HG03442 (cell line): ENCODE measurements at regions not wholly inside any gene's neighbourhood (a gene's known extent, or its start where the extent isn't known, plus 50 kb on each side); places are given as distances from the start of the nearest gene placed in this dataset.

ENCODE experiments used
- ATAC-seq: cut with Tn5 transposase; IDR thresholded peaks from one replicate; pipeline ENCODE4 v1.9.1; 2021; ENCODE audit warnings: mild to moderate bottlenecking, moderate library complexity; ENCODE audit not compliant: unreplicated experiment

- no peak for ATAC-seq
These were observed 99.0 kb upstream of the CDH5 start for GRCh38 chr16:66267292-66268014.

DNA sequence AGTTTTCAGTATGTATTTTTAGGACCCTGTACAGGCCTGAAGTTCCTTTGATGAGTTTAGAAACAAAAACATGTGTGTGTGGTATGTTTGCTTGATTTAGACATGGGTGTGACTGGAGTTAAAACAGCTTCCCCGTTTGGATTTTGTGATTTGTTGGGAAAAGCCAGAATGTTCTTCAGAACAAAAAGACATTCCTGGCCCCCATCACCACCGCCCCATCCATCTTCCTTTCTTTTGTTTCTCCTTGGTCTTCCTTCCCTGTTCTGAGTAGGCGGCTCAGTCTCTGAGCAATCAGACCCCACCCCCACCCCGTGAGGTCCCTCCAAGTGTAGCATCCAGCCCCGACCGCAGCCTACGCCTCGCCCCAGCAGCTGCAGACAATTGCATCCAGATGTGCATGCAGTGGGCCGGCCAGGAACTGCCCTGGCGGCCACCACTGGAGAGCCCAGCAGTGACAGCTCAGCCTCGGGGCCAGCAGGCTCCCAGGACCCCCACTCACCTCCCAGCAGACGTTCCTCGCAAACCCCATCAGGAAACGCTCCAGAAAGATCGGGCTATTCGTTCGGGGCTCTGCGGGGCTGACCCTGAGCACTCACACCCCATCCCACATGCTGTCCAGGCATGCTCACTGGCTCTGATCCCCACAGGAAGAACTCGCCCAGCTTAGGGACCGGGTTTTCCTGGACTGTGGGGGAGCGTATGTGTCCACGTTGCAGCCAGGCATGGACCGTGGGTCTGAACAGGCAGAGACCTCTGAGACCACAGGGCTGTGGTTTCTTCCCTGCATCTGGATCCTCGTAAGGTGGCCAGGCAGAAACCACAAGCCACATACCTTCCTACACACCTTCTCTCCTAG lies 99.8 kb upstream of the CDH5 start:
- ATAC-seq, result no peak

DNA sequence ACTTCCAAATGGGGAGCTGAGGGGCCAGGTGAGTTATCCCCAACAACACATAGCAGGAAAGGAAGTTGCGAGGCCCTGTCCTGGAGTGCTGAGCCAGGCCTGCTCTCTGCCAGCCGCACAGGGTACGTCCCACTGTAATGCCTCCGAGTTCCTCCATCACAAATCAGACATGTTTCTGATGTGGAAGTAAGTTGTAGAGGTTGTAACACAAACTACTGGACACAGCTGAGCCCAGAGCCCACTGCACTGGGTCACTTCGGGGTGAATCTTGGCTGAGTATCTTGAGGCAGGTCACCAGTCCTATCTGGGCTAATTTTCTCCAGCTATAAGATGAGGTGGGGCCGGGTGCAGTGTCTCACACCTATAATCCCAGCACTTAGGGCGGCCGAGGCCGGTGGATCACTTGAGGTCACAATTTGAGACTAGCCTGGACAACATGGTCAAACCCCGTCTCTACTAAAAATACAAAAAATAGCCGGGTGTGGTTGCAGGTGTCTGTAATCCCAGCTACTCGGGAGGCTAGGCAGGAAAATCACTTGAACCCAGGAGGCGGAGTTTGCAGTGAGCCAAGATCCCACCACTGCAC lies 100.8 kb upstream of the CDH5 start:
- ATAC-seq, result no peak

- no peak for ATAC-seq
These were observed 101.5 kb upstream of the CDH5 start for GRCh38 chr16:66265048-66265415.

DNA sequence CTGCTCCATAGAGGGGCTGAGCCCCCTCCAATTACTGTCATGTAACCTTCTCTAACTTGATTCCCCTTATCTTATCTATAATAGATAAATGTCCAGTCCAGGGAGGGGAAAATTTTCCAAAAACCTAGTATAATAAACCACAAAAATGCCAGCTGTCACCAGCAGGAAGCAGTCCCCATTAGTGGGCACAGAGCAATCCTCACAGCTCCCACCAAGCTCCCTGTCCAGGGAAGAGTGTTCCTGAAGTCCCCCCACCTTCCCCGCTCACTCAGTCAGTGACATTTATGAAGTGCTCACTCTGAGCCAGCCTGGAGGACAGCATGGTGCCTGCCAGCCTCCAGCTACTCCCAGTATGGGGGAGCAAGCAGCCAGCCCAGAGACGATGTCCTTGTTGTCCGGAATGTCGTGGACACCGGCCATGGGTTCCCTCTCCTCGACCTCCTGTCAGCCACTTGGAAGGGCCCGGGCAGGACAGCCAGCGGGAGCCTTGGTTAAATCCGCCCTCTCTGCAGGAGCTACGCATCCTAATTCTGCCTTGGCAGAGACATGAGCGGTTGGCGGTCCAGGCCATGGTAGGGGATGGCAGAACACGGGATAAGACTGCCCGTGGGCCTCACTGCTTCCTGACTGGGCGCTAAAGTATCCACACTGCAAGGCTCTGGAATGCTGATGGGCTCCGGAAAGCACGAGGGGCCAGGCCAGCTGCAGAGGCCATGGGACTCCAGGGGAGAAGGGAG lies 102.0 kb upstream of the CDH5 start:
- ATAC-seq, result no peak

DNA sequence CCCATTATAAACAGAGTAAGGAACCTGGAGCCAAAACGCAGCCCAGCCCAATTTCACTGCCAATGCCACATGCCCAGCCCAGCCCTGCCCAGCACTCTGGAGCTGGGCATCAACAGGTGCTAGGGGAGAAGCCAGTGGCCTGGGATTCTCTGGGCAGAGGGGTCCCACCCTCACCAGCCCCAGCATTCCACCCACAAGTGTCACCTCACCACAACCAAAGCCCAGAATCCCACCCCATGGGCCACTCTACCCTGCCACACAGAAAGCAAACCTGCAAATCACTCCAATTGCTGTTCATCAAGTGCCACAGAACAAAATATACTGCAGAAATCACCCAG lies 102.5 kb upstream of the CDH5 start:
- ATAC-seq, result no peak

DNA sequence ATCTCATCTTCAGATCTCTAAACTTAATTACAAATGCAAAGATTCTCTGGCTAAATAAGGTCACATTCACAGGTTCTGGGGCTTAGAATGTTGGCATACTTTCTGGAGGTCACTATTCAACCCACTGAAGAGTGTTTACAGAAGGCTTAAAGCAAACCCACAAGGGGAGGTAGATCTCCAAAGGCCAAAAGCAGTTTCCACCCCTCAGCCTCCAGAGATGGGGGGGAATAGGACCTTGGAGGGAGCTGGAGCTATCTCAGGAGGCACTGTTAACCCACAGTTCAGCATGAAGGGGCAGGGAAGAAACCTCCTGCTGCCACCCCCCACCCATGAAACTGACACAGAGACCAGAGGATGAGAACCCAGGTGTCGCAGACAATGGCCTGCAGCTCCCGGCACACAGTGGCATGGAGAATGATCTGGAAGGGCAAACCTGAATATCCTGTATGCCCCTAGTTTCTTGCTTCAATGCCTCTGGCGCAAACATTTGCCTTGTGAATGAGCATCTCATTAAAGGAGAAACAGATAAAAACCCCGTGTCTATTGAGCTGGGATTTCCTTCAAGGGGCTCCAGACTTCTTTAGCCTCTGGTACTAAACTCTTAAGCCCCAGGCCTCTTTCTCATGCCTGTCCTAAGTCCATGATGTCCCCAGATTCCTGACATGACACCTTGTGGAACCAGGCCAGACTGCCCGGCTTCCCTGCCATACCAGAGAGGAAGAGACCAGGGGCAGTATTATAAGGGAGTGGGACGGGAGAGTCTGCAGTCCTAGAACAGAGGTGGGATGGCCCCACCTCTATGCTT lies 103.1 kb upstream of the CDH5 start:
- ATAC-seq, result no peak

GRCh38 chr16:66262253-66263167 lies 104.0 kb upstream of the CDH5 start:
- ATAC-seq, result no peak

DNA sequence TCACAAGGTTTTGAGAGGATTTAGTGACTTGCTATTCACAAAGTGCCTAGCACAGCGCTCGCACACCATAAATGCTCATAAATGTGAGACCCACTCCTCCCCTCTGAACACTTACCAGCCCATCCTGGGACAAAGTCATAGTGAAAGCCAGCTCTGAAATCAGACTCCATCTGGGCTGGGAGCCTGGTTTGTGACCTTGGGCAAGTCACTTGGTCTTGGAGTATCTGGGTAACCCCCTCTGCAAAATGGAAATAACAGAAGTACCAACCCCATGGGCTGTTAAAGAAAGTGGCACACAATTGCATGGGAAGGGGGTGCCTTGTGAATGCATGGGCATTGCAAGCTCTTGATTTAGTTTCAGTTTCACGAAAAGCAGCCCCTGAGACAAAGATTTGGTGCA lies 104.7 kb upstream of the CDH5 start:
- no peak for ATAC-seq

- ATAC-seq, result no peak
These were observed 105.8 kb upstream of the CDH5 start for GRCh38 chr16:66260522-66261254.

DNA sequence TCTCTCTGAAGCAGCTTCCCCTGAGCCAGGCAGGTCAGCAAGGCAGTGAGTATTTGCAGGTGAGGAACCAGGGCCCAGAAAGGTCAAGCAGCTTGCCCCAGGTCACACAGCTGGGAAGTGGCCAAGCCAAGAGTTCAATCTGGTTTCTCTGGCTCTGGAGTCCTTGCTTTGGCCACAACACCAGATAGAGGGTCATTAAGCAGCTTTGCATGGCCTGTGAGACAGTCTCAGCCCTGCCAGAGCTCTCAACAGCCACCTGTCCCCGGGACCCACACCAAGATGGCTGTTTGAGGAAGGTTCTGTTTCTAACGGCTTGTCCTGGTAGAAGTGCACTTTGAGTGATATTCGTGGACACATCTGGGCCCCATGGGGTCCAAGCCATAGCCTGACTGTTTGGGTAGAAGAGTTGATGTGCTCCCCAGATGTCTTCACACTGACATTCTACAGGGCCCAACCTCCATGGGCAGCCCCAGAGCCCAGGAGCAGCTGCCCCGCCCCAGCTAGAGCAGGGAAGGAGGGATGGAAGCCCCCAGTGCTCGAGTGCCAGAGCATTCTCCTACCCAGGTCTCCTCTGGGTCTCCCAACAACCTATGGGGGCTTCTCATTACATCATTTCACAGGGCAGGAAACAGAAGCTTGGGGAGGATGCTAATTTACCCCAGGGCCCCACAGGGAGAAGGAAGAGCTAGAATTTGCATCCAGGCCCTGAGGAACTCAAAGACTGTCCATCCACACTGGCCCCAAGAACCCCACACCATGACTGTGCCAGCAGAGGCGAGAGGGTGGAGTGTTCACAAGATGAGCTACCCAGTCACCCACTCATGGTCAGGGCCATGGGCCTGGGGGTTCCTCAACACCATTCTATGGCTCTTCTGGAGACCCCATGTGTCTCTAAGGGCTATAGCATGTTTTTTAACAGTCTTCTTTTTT lies 107.3 kb upstream of the CDH5 start:
- ATAC-seq, result no peak

- ATAC-seq, result no peak
These were observed 109.6 kb upstream of the CDH5 start for GRCh38 chr16:66256919-66257318.

DNA sequence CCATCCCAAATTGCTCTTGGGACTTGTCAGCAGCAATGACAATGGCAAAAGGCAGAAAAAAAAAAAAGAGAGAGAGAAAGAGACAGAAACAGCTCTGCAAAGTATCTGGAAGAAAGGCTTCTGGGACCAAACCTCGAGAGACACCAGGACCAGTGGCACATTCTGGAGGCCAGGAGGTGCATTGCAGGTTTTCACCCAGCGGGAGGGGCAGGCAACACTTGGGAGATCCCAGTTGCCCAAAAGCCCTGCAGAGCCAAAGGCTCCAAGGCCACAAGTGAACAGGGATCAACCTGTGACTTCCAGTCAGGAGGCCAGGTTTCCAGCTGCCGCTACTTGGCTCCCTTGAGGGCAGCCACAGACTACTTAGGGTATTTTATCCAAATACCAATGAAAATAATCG lies 110.8 kb upstream of the CDH5 start:
- ATAC-seq, result no peak

DNA sequence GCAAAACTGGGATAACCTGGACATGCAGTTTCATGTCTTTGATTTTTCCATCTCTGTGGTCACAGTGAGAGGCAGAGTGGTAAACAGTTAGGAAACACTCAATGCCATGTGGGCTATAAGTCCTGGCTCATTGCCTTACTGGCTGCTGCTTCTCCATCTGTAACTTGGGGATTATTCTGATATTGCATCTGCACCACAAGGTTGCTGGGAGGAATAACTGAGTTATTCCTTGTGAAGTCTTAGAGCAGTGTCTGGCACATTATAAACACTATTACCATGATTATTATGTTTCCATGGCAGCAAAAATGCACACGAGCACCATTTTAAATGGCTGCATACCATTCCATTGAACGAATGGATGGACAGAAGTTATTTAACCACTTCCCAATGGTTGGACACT lies 111.7 kb upstream of the CDH5 start:
- no peak for ATAC-seq

DNA sequence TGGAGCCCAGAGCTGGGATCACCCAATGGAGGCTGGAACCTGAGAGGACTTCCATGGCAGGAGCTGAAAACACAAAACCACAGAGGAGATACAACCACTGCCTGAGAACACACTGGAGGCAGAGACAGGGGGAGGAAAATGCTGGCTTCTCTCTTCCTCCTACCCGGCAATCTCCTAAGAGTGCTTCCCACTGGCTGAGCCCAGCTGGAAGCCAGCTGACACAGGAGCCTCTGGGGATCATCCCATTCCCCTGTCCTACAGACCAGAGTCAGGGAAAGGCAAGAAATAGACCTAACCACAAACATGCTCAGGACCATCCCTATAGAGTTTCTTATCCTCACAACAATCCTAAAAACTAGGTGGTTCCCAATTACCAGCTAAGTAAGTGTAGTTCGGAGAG lies 112.4 kb upstream of the CDH5 start:
- ATAC-seq, result no peak

DNA sequence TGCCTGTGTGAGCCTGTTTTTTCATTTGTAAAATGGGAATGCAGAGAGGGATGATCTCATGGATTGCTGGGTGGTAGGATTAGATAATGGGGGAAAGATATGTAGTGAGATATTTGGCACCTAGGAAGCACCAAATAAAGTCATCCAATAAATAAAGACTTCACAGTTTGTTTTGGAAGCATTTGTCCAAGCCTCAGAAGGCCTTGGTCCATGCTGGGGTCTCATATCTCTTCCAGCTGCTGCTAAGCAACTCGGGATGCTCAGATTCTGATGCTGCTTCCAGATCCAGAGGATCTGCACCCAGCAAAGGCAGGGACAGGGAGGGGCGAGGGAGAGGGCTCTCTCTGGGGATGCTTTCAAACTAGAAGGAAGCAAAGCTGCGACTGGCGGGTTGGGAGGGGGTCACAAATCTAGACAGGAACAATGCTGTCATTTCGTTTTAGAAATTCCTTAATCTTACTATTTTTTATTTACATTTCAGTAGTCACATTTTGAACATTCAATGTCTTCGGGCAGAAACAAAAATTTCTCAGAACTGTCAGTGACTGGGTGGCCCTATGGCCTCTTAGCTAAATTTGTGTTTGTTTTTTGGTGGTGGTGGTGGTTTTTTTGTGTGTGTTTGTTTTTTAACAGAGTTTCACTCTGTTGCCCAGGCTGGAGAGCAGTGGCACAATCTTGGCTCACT lies 114.9 kb upstream of the CDH5 start:
- no peak for ATAC-seq

- no peak for ATAC-seq
These were observed 115.6 kb upstream of the CDH5 start for GRCh38 chr16:66250686-66251431.
